CD4-positive, alpha-beta T cell (primary cell): ENCODE measurements at regions not wholly inside any gene's neighbourhood (a gene's known extent, or its start where the extent isn't known, plus 50 kb on each side); places are given as distances from the start of the nearest gene placed in this dataset.
"Not testable (repeated sequence)": the region's sequence is repeated elsewhere in the genome, so short reads cannot be mapped to it uniquely, and the experiment has no call there.

Experiments
- ATAC-seq: fragments of 200-7000 bp; cut with Tn5 transposase; one replicate; pipeline ENCODE4 v1.10.0; 2022; ENCODE audit warnings: mild to moderate bottlenecking; ENCODE audit not compliant: poor library complexity
- CTCF ChIA-PET: fragments of 350-600 bp; sonication (Branson Sonifier 250); formaldehyde crosslinking; loops from one replicate; lab custom pipeline; 2021; ENCODE audit warnings: antibody characterized with exemption, inconsistent platforms; lab: Charles Lee
- POLR2A ChIA-PET: fragments of 350-600 bp; sonication (Branson Sonifier 250); formaldehyde crosslinking; loops from one replicate; lab custom pipeline; 2021; ENCODE audit warnings: antibody characterized with exemption, inconsistent platforms; lab: Charles Lee
- DNase-seq, 14 experiments: peaks; one replicate each; pipeline ENCODE4 v3.0.0-alpha.2; 2013 to 2020; ENCODE audit warnings: mixed read lengths in 2 of 14
- H3K27ac ChIP-seq, 2 donors: one replicate each; pipeline versions ENCODE4 v1.5.1 to v1.7.0; 2013; ENCODE audit warnings: low read length in 2 of 2, low read depth in 1 of 2, mild to moderate bottlenecking in 1 of 2
- H3K27me3 ChIP-seq, 2 experiments: 1 replicate in 1 of 2; 2 replicates in 1 of 2; pipeline versions ENCODE4 v1.6.1 to v1.7.0; 2013; ENCODE audit warnings: low read length in 2 of 2, control low read depth in 1 of 2, mild to moderate bottlenecking in 1 of 2, moderate library complexity in 1 of 2; ENCODE audit not compliant: insufficient read depth in 2 of 2, control insufficient read depth in 1 of 2
- H3K36me3 ChIP-seq: one replicate; pipeline ENCODE4 v1.6.1; 2013; ENCODE audit warnings: low read length, control low read depth; ENCODE audit not compliant: insufficient read depth
- H3K4me1 ChIP-seq: one replicate; pipeline ENCODE4 v1.6.1; 2013; ENCODE audit warnings: low read length, control low read depth; ENCODE audit not compliant: insufficient read depth
- H3K4me3 ChIP-seq: one replicate; pipeline ENCODE4 v1.5.1; 2013; ENCODE audit warnings: mild to moderate bottlenecking, low read length, moderate library complexity
- H3K9me3 ChIP-seq, 2 experiments: 1 replicate in 1 of 2; 2 replicates in 1 of 2; pipeline versions ENCODE4 v1.6.1 to v1.7.0; 2013; ENCODE audit warnings: low read length in 2 of 2, mild to moderate bottlenecking in 2 of 2, control low read depth in 1 of 2, moderate library complexity in 1 of 2; ENCODE audit not compliant: control insufficient read depth in 1 of 2, insufficient read depth in 1 of 2
- H3K27ac Mint-ChIP-seq: one replicate; pipeline ENCODE4 v1.8.0; 2020; ENCODE audit warnings: mixed read lengths
- H3K27me3 Mint-ChIP-seq: one replicate; pipeline ENCODE4 v1.8.0; 2021; ENCODE audit warnings: mixed read lengths
- H3K36me3 Mint-ChIP-seq: one replicate; pipeline ENCODE4 v1.8.0; 2021; ENCODE audit warnings: low read depth, mixed read lengths
- H3K4me1 Mint-ChIP-seq: one replicate; pipeline ENCODE4 v1.8.0; 2021; ENCODE audit warnings: low read depth, mixed read lengths
- H3K4me3 Mint-ChIP-seq: one replicate; pipeline ENCODE4 v1.8.0; 2020; ENCODE audit warnings: mild to moderate bottlenecking, mixed read lengths
- H3K9me3 Mint-ChIP-seq: one replicate; pipeline ENCODE4 v1.8.0; 2020; ENCODE audit warnings: mixed read lengths
- CTCF ChIP-seq: fragments of 200-600 bp; IDR thresholded peaks from one replicate; pipeline ENCODE4 v1.8.0; 2022; ENCODE audit warnings: antibody characterized with exemption, mild to moderate bottlenecking
- intact Hi-C, 2 experiments: fragments of 100-400 bp; cut with DNase I in 1 of 2; cut with micrococcal nuclease in 1 of 2; formaldehyde crosslinking; loops; one replicate each; pipeline versions ENCODE4 v1.15.1 to v1.9.0; 2023 to 2025; cut with DNase I, micrococcal nuclease

GRCh38 chr7:97307521-97308108 is 190.1 kb downstream of the SDHAF3 start:
- ChIA-PET POLR2A (no interaction called here), CTCF (no interaction called here)
- ATAC-seq = no peak
- no peak for TF ChIP-seq CTCF
- H3K27ac ChIP-seq = no peak overlapping the region
- H3K9me3 ChIP-seq = no peaks in the 10 kb centered on the region
- Mint-ChIP-seq H3K27ac (no peak overlapping the region), H3K27me3 (peaks cover 8% of the 10 kb centered on the region), H3K9me3 (no peaks in the 10 kb centered on the region), H3K36me3 (no peaks in the 10 kb centered on the region), H3K4me3 (no peak overlapping the region), H3K4me1 (no peaks in the 10 kb centered on the region)
- intact Hi-C loops = no loop called here
- H3K27me3 ChIP-seq = no peaks in the 10 kb centered on the region
- no peaks in the 10 kb centered on the region for H3K4me1 ChIP-seq
- no peak overlapping the region for H3K4me3 ChIP-seq
- H3K36me3 ChIP-seq = no peaks in the 10 kb centered on the region
- no peak for DNase-seq

GRCh38 chr7:97313900-97314299 is 196.4 kb downstream of the SDHAF3 start:
- no peaks in the 10 kb centered on the region for H3K27me3 Mint-ChIP-seq
- H3K36me3 ChIP-seq = no peaks in the 10 kb centered on the region
- POLR2A ChIA-PET = no interaction called here

GRCh38 chr7:97317575-97317974 is 200.1 kb downstream of the SDHAF3 start:
- DNase-seq (no peak), ATAC-seq (no peak)
- ChIA-PET CTCF (no interaction called here), POLR2A (no interaction called here)
- peaks cover 0 to 4% of the 10 kb centered on the region in 2 experiments for H3K9me3 ChIP-seq
- H3K36me3 Mint-ChIP-seq = no peaks in the 10 kb centered on the region
- no peaks in the 10 kb centered on the region for H3K9me3 Mint-ChIP-seq
- H3K36me3 ChIP-seq = no peaks in the 10 kb centered on the region
- no peaks in the 10 kb centered on the region for H3K27me3 ChIP-seq
- no peaks in the 10 kb centered on the region for H3K4me1 Mint-ChIP-seq
- H3K4me3 Mint-ChIP-seq = no peak overlapping the region
- intact Hi-C loops = no loop called here
- H3K27me3 Mint-ChIP-seq = no peaks in the 10 kb centered on the region
- H3K4me3 ChIP-seq = no peak overlapping the region
- H3K4me1 ChIP-seq = no peaks in the 10 kb centered on the region
- H3K27ac Mint-ChIP-seq = no peak overlapping the region
- H3K27ac ChIP-seq = no peak overlapping the region
- no peak for TF ChIP-seq CTCF

More at GRCh38 chr7:97313900-97314299, 196.4 kb downstream of the SDHAF3 start:
- no peak for ATAC-seq
- CTCF ChIA-PET = no interaction called here
- intact Hi-C loops = no loop called here
- Mint-ChIP-seq H3K27ac (no peak overlapping the region), H3K4me3 (no peak overlapping the region), H3K9me3 (no peaks in the 10 kb centered on the region), H3K36me3 (no peaks in the 10 kb centered on the region), H3K4me1 (no peaks in the 10 kb centered on the region)
- no peak for TF ChIP-seq CTCF
- no peak for DNase-seq
- Histone ChIP-seq H3K27me3 (no peaks in the 10 kb centered on the region), H3K27ac (no peak overlapping the region), H3K9me3 (no peaks in the 10 kb centered on the region), H3K4me1 (no peaks in the 10 kb centered on the region), H3K4me3 (no peak overlapping the region)

GRCh38 chr7:97329871-97330270 is 212.4 kb downstream of the SDHAF3 start:
- H3K27me3 ChIP-seq, H3K9me3 Mint-ChIP-seq, H3K4me3 Mint-ChIP-seq, intact Hi-C loops, H3K36me3 Mint-ChIP-seq, H3K4me3 ChIP-seq, H3K9me3 ChIP-seq, DNase-seq, H3K4me1 Mint-ChIP-seq, H3K36me3 ChIP-seq, ATAC-seq, CTCF ChIA-PET, H3K27ac ChIP-seq, H3K4me1 ChIP-seq, POLR2A ChIA-PET, H3K27ac Mint-ChIP-seq: not testable (repeated sequence)
- H3K27me3 Mint-ChIP-seq = peaks cover 12% of the 10 kb centered on the region
